GM18868 (cell line): ENCODE measurements at regions not wholly inside any gene's neighbourhood (a gene's known extent, or its start where the extent isn't known, plus 50 kb on each side); places are given as distances from the start of the nearest gene placed in this dataset.
A peak's percentile ranks its signal among the peaks of the same experiment; 100 is the strongest.

Experiments
- ATAC-seq: cut with Tn5 transposase; IDR thresholded peaks from one replicate; pipeline ENCODE4 v1.9.1; 2021; ENCODE audit warnings: mild to moderate bottlenecking, moderate library complexity; ENCODE audit not compliant: unreplicated experiment

GRCh38 chr14:53567236-53567780 lies 389.3 kb downstream of the BMP4 start:
- no peak for ATAC-seq

GRCh38 chr14:53564870-53565269 lies 391.8 kb downstream of the BMP4 start:
- ATAC-seq: peak; percentile 69

- ATAC-seq: no peak
Measured at GRCh38 chr14:53563628-53564027, 393.0 kb downstream of the BMP4 start.

GRCh38 chr14:53553221-53553620 lies 400.1 kb upstream of the DDHD1 start:
- ATAC-seq: no peak

- no peak for ATAC-seq
Measured at GRCh38 chr14:53551862-53552261, 398.7 kb upstream of the DDHD1 start.

- ATAC-seq: no peak
Measured at GRCh38 chr14:53550776-53551175, 397.7 kb upstream of the DDHD1 start.

- no peak for ATAC-seq
Measured at GRCh38 chr14:53549956-53550355, 396.8 kb upstream of the DDHD1 start.

GRCh38 chr14:53547593-53547992 lies 394.5 kb upstream of the DDHD1 start:
- peak; percentile 39 for ATAC-seq

- ATAC-seq: peak; percentile 76
Measured at GRCh38 chr14:53545217-53545616, 392.1 kb upstream of the DDHD1 start.

GRCh38 chr14:53542732-53543131 lies 389.6 kb upstream of the DDHD1 start:
- ATAC-seq: no peak

- no peak for ATAC-seq
Measured at GRCh38 chr14:53541411-53541810, 388.3 kb upstream of the DDHD1 start.

GRCh38 chr14:53539489-53540126 lies 386.5 kb upstream of the DDHD1 start:
- peak; percentile 82 for ATAC-seq

GRCh38 chr14:53538316-53538881 lies 385.3 kb upstream of the DDHD1 start:
- ATAC-seq: no peak

- no peak for ATAC-seq
Measured at GRCh38 chr14:53537422-53538315, 384.5 kb upstream of the DDHD1 start.

- no peak for ATAC-seq
Measured at GRCh38 chr14:53536446-53536845, 383.3 kb upstream of the DDHD1 start.

GRCh38 chr14:53534841-53535240 lies 381.7 kb upstream of the DDHD1 start:
- no peak for ATAC-seq

- peak; percentile 73 for ATAC-seq
Measured at GRCh38 chr14:53533384-53533970, 380.4 kb upstream of the DDHD1 start.

GRCh38 chr14:53532853-53533252 lies 379.7 kb upstream of the DDHD1 start:
- peak; percentile 11 for ATAC-seq

GRCh38 chr14:53531730-53532129 lies 378.6 kb upstream of the DDHD1 start:
- no peak for ATAC-seq

GRCh38 chr14:53531156-53531555 lies 378.0 kb upstream of the DDHD1 start:
- no peak for ATAC-seq

GRCh38 chr14:53529519-53529918 lies 376.4 kb upstream of the DDHD1 start:
- ATAC-seq: no peak
